Esophagus squamous epithelium (tissue), 5 donors: ENCODE measurements at regions not wholly inside any gene's neighbourhood (a gene's known extent, or its start where the extent isn't known, plus 50 kb on each side); places are given as distances from the start of the nearest gene placed in this dataset.

Source experiments
- DNase-seq: peaks from one replicate; lab custom pipeline; 2025; lab: John Stamatoyannopoulos, UW
- H3K27ac ChIP-seq, 4 donors: fragments of 200-600 bp; sonication (generic); one replicate each; pipeline ENCODE4 v1.5.1; 2016 to 2019; ENCODE audit warnings: mild to moderate bottlenecking in 1 of 4
- H3K27me3 ChIP-seq, 4 donors: fragments of 200-600 bp; sonication (generic); 1 replicate in 3 of 4; 2 replicates in 1 of 4; pipeline versions ENCODE4 v1.5.1 to v1.6.0; 2017 to 2021; ENCODE audit warnings: antibody characterized with exemption in 1 of 4
- H3K36me3 ChIP-seq, 3 donors: fragments of 200-600 bp; sonication (generic); one replicate each; pipeline ENCODE4 v1.5.1; 2016 to 2019
- H3K4me1 ChIP-seq, 3 donors: fragments of 200-600 bp; sonication (generic); one replicate each; pipeline ENCODE4 v1.5.1; 2017 to 2019
- H3K4me3 ChIP-seq, 4 donors: fragments of 200-600 bp; sonication (generic); 1 replicate in 3 of 4; 2 replicates in 1 of 4; pipeline ENCODE4 v1.5.1; 2016 to 2019; ENCODE audit warnings: mild to moderate bottlenecking in 2 of 4, moderate library complexity in 1 of 4
- H3K9me3 ChIP-seq, 3 donors: fragments of 200-600 bp; sonication (generic); one replicate each; pipeline ENCODE4 v1.5.1; 2016 to 2019
- CTCF ChIP-seq, 6 experiments: fragments of 450-650 bp in 4 of 6; fragments of 200-600 bp in 2 of 6; sonication (generic) in 2 of 6; IDR thresholded peaks; one replicate each; pipeline ENCODE4 v1.5.1; 2016 to 2019; ENCODE audit warnings: antibody characterized with exemption in 6 of 6, mild to moderate bottlenecking in 4 of 6, moderate library complexity in 4 of 6
- POLR2A ChIP-seq, 4 donors: fragments of 450-650 bp; IDR thresholded peaks; one replicate each; pipeline ENCODE4 v1.6.1; 2017; ENCODE audit warnings: antibody characterized with exemption in 4 of 4, mild to moderate bottlenecking in 4 of 4, moderate library complexity in 3 of 4
- WGBS, 2 donors: methylation state at CpG; one replicate each; pipeline ENCODE4 v1.1.5; 2018; 5-methylcytosine and 5-hydroxymethylcytosine counted together
- intact Hi-C: fragments of 100-400 bp; cut with DNase I; formaldehyde crosslinking; loops from one replicate; pipeline ENCODE4 v1.15.0; 2022
- donor health status: DM: yes; HTN: yes; CAD: no.

- TF ChIP-seq CTCF (IDR thresholded peaks at IDR 0.05) (no peak), POLR2A (IDR thresholded peaks at IDR 0.05) (no peak)
- H3K4me1 ChIP-seq, result no peaks in the 10 kb centered on the region
- H3K36me3 ChIP-seq, result no peaks in the 10 kb centered on the region
- WGBS, 2 donors, result 54 to 60% methylated on average over 6 of the region's 6 CpGs
- no peak overlapping the region for H3K4me3 ChIP-seq
- intact Hi-C loops, result no loop called here
- no peaks in the 10 kb centered on the region for H3K9me3 ChIP-seq
- H3K27me3 ChIP-seq, result no peaks in the 10 kb centered on the region
- DNase-seq, result no peak
- no peak overlapping the region for H3K27ac ChIP-seq
Observed at GRCh38 chr13:105338006-105338405, 1197.5 kb downstream of the EFNB2 start.

- no peak for DNase-seq
Observed at GRCh38 chr13:105336706-105337576, 1198.5 kb downstream of the EFNB2 start.

GRCh38 chr13:105334211-105334610, 1201.3 kb downstream of the EFNB2 start:
- WGBS, 2 donors, result 25 to 32% methylated on average over 3 of the region's 3 CpGs
- Histone ChIP-seq H3K27me3 (no peaks in the 10 kb centered on the region), H3K27ac (no peak overlapping the region), H3K4me3 (no peak overlapping the region), H3K9me3 (no peaks in the 10 kb centered on the region), H3K4me1 (no peaks in the 10 kb centered on the region), H3K36me3 (no peaks in the 10 kb centered on the region)
- DNase-seq, result no peak
- intact Hi-C loops, result no loop called here
- no peak for TF ChIP-seq POLR2A (IDR thresholded peaks at IDR 0.05)
- no peak for TF ChIP-seq CTCF (IDR thresholded peaks at IDR 0.05)

More at GRCh38 chr13:105336706-105337576, 1198.5 kb downstream of the EFNB2 start:
- no peak for TF ChIP-seq CTCF (IDR thresholded peaks at IDR 0.05)
- no peak for TF ChIP-seq POLR2A (IDR thresholded peaks at IDR 0.05)
- Histone ChIP-seq H3K36me3 (no peaks in the 10 kb centered on the region), H3K27ac (no peak overlapping the region), H3K27me3 (no peaks in the 10 kb centered on the region), H3K4me3 (no peak overlapping the region), H3K9me3 (no peaks in the 10 kb centered on the region), H3K4me1 (no peaks in the 10 kb centered on the region)
- intact Hi-C loops, result no loop called here
- 63 to 72% methylated on average over 7 of the region's 7 CpGs for WGBS, 2 donors

GRCh38 chr13:105333416-105333815, 1202.0 kb downstream of the EFNB2 start:
- Histone ChIP-seq H3K27ac (no peak overlapping the region), H3K4me1 (no peaks in the 10 kb centered on the region), H3K9me3 (no peaks in the 10 kb centered on the region), H3K4me3 (no peak overlapping the region), H3K36me3 (no peaks in the 10 kb centered on the region), H3K27me3 (no peaks in the 10 kb centered on the region)
- DNase-seq, result no peak
- intact Hi-C loops, result no loop called here
- 79 to 88% methylated on average over 5 of the region's 5 CpGs for WGBS, 2 donors
- no peak for TF ChIP-seq POLR2A (IDR thresholded peaks at IDR 0.05)
- TF ChIP-seq CTCF (IDR thresholded peaks at IDR 0.05), result no peak

GRCh38 chr13:105329359-105329758, 1206.1 kb downstream of the EFNB2 start:
- 65 to 71% methylated on average over 2 of the region's 2 CpGs for WGBS, 2 donors
- H3K27ac ChIP-seq, result no peak overlapping the region
- TF ChIP-seq CTCF (IDR thresholded peaks at IDR 0.05), result no peak
- TF ChIP-seq POLR2A (IDR thresholded peaks at IDR 0.05), result no peak
- no peaks in the 10 kb centered on the region for H3K4me1 ChIP-seq
- no peak for DNase-seq
- H3K27me3 ChIP-seq, result no peaks in the 10 kb centered on the region
- intact Hi-C loops, result no loop called here
- no peaks in the 10 kb centered on the region for H3K9me3 ChIP-seq
- no peak overlapping the region for H3K4me3 ChIP-seq
- H3K36me3 ChIP-seq, result no peaks in the 10 kb centered on the region
